HepG2 (cell line): ENCODE measurements at regions not wholly inside any gene's neighbourhood (a gene's known extent, or its start where the extent isn't known, plus 50 kb on each side); places are given as distances from the start of the nearest gene placed in this dataset.

ENCODE experiments used
- ATAC-seq: fragments of 200-7000 bp; cut with Tn5 transposase; 3 replicates; pipeline ENCODE4 v1.9.1; 2020; ENCODE audit warnings: mild to moderate bottlenecking, moderate library complexity
- BruUV-seq: library from RNA; stranded (reverse); fragments of 400-500 nt; replicated peaks from 2 replicates; lab custom pipeline; 2021; lab: Mats Ljungman, UMichigan
- CTCF ChIA-PET: fragments of 300-600 bp; formaldehyde crosslinking; extraction: SDS; loops from one replicate; lab custom pipeline; 2021; ENCODE audit warnings: low total read pairs, inconsistent platforms, low intra/inter-chr PET ratio; lab: Yijun Ruan, JAX
- POLR2A ChIA-PET: fragments of 350-600 bp; sonication (Branson Sonifier 250); formaldehyde crosslinking; loops from one replicate; lab custom pipeline; 2020; ENCODE audit warnings: antibody characterized with exemption, inconsistent platforms; lab: Yijun Ruan, JAX
- DNase-seq: peaks from one replicate; pipeline ENCODE4 v3.0.0-alpha.2; 2015; ENCODE audit warnings: low spot score
- FAIRE-seq: peaks from 3 replicates; lab custom pipeline; 2011; peaks lifted over from hg19 to GRCh38; lab: Jason Lieb, UNC
- H2AFZ ChIP-seq: one replicate; pipeline ENCODE4 v1.6.1; 2011; ENCODE audit warnings: low read length, inconsistent platforms
- H3K27ac ChIP-seq: fragments of 300-600 bp; 3 replicates; pipeline ENCODE4 v1.8.0; 2011; ENCODE audit warnings: mixed run types, mild to moderate bottlenecking, mixed read lengths, low read length, inconsistent platforms; ENCODE audit not compliant: insufficient read depth; ENCODE audit errors: extremely low read length
- H3K27me3 ChIP-seq, 2 experiments: fragments of 200-600 bp in 1 of 2; 2 replicates in 1 of 2; 3 replicates in 1 of 2; pipeline versions ENCODE4 v1.6.0 to v1.8.0; 2011; ENCODE audit warnings: low read length in 2 of 2, mild to moderate bottlenecking in 2 of 2, moderate library complexity in 2 of 2, inconsistent platforms in 1 of 2; ENCODE audit not compliant: insufficient read depth in 2 of 2, control insufficient read depth in 1 of 2
- H3K36me3 ChIP-seq, 2 experiments: fragments of 200-600 bp in 1 of 2; replicated peaks in 1 of 2; 2 replicates in 1 of 2; 3 replicates in 1 of 2; pipeline versions ENCODE4 v1.5.1 to v1.8.0; 2011; ENCODE audit warnings: low read length in 2 of 2, inconsistent platforms in 1 of 2; ENCODE audit not compliant: insufficient read depth in 2 of 2, control insufficient read depth in 1 of 2
- H3K4me1 ChIP-seq: 2 replicates; pipeline ENCODE4 v1.5.1; 2012; ENCODE audit warnings: low read length, inconsistent platforms; ENCODE audit not compliant: insufficient read depth
- H3K4me2 ChIP-seq: 2 replicates; pipeline ENCODE4 v1.6.0; 2011; ENCODE audit warnings: low read depth, low read length, inconsistent platforms
- H3K4me3 ChIP-seq, 3 experiments: fragments of 200-600 bp in 1 of 3; sonication (generic), shearing (Covaris generic) in 1 of 3; replicated peaks in 1 of 3; 2 replicates each; pipeline ENCODE4 v1.5.1; 2011 to 2016; ENCODE audit warnings: low read length in 3 of 3, inconsistent platforms in 2 of 3, low read depth in 2 of 3, mild to moderate bottlenecking in 2 of 3, control low read depth in 1 of 3, mixed read lengths in 1 of 3; ENCODE audit not compliant: insufficient read depth in 1 of 3
- H3K79me2 ChIP-seq: one replicate; pipeline ENCODE4 v1.6.1; 2011; ENCODE audit warnings: low read length, inconsistent platforms; ENCODE audit not compliant: insufficient read depth
- H3K9ac ChIP-seq: 2 replicates; pipeline ENCODE4 v1.6.0; 2011; ENCODE audit warnings: mild to moderate bottlenecking, low read depth, low read length, inconsistent platforms; ENCODE audit not compliant: insufficient read depth
- H3K9me3 ChIP-seq: 2 replicates; pipeline ENCODE4 v1.5.1; 2012; ENCODE audit warnings: mild to moderate bottlenecking, low read length
- H4K20me1 ChIP-seq: 2 replicates; pipeline ENCODE4 v1.6.0; 2011; ENCODE audit warnings: inconsistent platforms, mild to moderate bottlenecking, low read length, moderate library complexity; ENCODE audit not compliant: insufficient read depth
- FOXA3 ChIP-seq: IDR thresholded peaks from 2 replicates; pipeline ENCODE4 v1.6.1; 2016; ENCODE audit warnings: missing genetic modification reagents, missing compliant biosample characterization
- FOXK2 ChIP-seq: fragments of 450-650 bp; IDR thresholded peaks from 2 replicates; pipeline ENCODE4 v1.6.1; 2016
- KLF13 ChIP-seq: sonication (generic); formaldehyde crosslinking; IDR thresholded peaks from 2 replicates; pipeline ENCODE4 v1.4.0; 2020; ENCODE audit warnings: mild to moderate bottlenecking, missing genetic modification reagents
- MEF2D ChIP-seq: sonication (generic); formaldehyde crosslinking; IDR thresholded peaks from 2 replicates; pipeline ENCODE4 v1.5.1; 2020; ENCODE audit warnings: mild to moderate bottlenecking, missing genetic modification reagents
- POLR2A ChIP-seq, 2 experiments: IDR thresholded peaks; 2 replicates each; pipeline ENCODE4 v1.6.1; 2011; ENCODE audit warnings: low read depth in 2 of 2, low read length in 2 of 2, mild to moderate bottlenecking in 1 of 2, moderate library complexity in 1 of 2; ENCODE audit not compliant: insufficient read depth in 1 of 2
- PRMT3 ChIP-seq: sonication (generic); formaldehyde crosslinking; IDR thresholded peaks from 2 replicates; pipeline ENCODE4 v1.8.1; 2022; ENCODE audit warnings: low read depth, mild to moderate bottlenecking, moderate library complexity, missing genetic modification reagents, borderline replicate concordance
- RXRA ChIP-seq: sonication (generic); formaldehyde crosslinking; IDR thresholded peaks from 2 replicates; pipeline ENCODE4 v1.5.1; 2020; ENCODE audit warnings: missing genetic modification reagents
- TRAFD1 ChIP-seq: sonication (generic); formaldehyde crosslinking; IDR thresholded peaks from 2 replicates; pipeline ENCODE4 v1.5.1; 2020; ENCODE audit warnings: missing genetic modification reagents, mild to moderate bottlenecking, borderline replicate concordance
- ZNF451 ChIP-seq: sonication (generic); formaldehyde crosslinking; IDR thresholded peaks from 2 replicates; pipeline ENCODE4 v1.5.0; 2020; ENCODE audit warnings: mild to moderate bottlenecking, missing genetic modification reagents
- ZNF496 ChIP-seq: sonication (generic); formaldehyde crosslinking; IDR thresholded peaks from 2 replicates; pipeline ENCODE4 v1.8.1; 2023; ENCODE audit warnings: mild to moderate bottlenecking, moderate library complexity, missing genetic modification reagents; ENCODE audit not compliant: insufficient replicate concordance
- WGBS: methylation state at CpG from one replicate; pipeline ENCODE4 v1.1.6; 2017; ENCODE audit warnings: low lambda C conversion rate; 5-methylcytosine and 5-hydroxymethylcytosine counted together
- in situ Hi-C: cut with HindIII; loops from 2 replicates; pipeline ENCODE4 v1.10.0; 2017; ENCODE audit warnings: low pct_unique_long_range_greater_than_20kb; ENCODE audit not compliant: extremely low pct_ligation_motif_present
- intact Hi-C: fragments of 100-400 bp; cut with micrococcal nuclease; formaldehyde crosslinking; loops from one replicate; pipeline ENCODE4 v1.10.0; 2022; ENCODE audit not compliant: unreplicated experiment
- TF ChIP-seq, protein P1 (sequence below): sonication (generic); formaldehyde crosslinking; IDR thresholded peaks from 2 replicates; pipeline ENCODE4 v1.4.0; 2020; ENCODE audit warnings: mild to moderate bottlenecking, missing genetic modification reagents

DNA sequence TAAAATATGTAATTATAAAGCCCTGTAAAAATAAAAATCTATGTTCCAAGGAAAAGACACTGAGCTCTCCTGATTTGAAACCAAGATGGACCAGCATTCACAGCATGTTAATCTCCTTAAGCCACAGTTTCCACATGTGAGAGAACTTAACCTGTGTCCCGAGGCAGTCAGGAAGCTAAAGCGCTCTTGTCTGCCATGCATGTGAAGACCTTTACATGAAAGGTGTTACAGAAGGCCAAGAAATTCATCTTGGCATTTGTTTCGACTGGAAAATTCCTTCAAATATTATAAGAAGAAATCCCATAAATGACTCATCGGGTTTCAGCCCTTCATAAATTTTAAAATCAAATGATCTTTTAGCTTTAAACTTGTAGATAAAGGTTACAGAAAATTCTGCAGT, 328.6 kb downstream of the CDH2 start (continued):
- TF ChIP-seq PRMT3 (CRISPR knock-in tag): no peak
- TF ChIP-seq ZNF496 (CRISPR knock-in tag): no peak
- no peak for TF ChIP-seq FOXK2
- TF ChIP-seq RXRA: no peak
- TF ChIP-seq TRAFD1 (CRISPR knock-in tag): no peak
- no peak for TF ChIP-seq FOXA3 (CRISPR knock-in tag)
- TF ChIP-seq, all 625 proteins: peak for 0

GRCh38 chr18:27847412-27847811, 329.5 kb downstream of the CDH2 start:
- BruUV-seq: no TSS peak
- in situ Hi-C loops (no loop called here), intact Hi-C loops (no loop called here)
- H3K4me3 ChIP-seq: no peak overlapping the region
- no peak overlapping the region for H3K4me2 ChIP-seq
- no peaks in the 10 kb centered on the region for H3K36me3 ChIP-seq
- no peak overlapping the region for H3K27ac ChIP-seq
- ATAC-seq: no peak
- no peaks in the 10 kb centered on the region for H3K27me3 ChIP-seq
- under 1% methylated on average over 4 of the region's 4 CpGs for WGBS
- no peaks in the 10 kb centered on the region for H3K79me2 ChIP-seq
- no peak overlapping the region for H3K9ac ChIP-seq
- H3K9me3 ChIP-seq: no peaks in the 10 kb centered on the region
- H3K4me1 ChIP-seq: no peaks in the 10 kb centered on the region
- ChIA-PET POLR2A (no interaction called here), CTCF (no interaction called here)
- no peaks in the 10 kb centered on the region for H4K20me1 ChIP-seq
- no peak overlapping the region for H2AFZ ChIP-seq
- no peak for DNase-seq
- FAIRE-seq: no peak
- TF ChIP-seq POLR2A (IDR thresholded peaks at IDR 0.05; ENCODE audit: insufficient read depth in 1 of 2, low read depth in 2 of 2, low read length in 2 of 2) (no peak), MEF2D (CRISPR knock-in tag) (no peak), ZNF451 (CRISPR knock-in tag) (no peak), KLF13 (no peak)
- TF ChIP-seq, protein P1, sequence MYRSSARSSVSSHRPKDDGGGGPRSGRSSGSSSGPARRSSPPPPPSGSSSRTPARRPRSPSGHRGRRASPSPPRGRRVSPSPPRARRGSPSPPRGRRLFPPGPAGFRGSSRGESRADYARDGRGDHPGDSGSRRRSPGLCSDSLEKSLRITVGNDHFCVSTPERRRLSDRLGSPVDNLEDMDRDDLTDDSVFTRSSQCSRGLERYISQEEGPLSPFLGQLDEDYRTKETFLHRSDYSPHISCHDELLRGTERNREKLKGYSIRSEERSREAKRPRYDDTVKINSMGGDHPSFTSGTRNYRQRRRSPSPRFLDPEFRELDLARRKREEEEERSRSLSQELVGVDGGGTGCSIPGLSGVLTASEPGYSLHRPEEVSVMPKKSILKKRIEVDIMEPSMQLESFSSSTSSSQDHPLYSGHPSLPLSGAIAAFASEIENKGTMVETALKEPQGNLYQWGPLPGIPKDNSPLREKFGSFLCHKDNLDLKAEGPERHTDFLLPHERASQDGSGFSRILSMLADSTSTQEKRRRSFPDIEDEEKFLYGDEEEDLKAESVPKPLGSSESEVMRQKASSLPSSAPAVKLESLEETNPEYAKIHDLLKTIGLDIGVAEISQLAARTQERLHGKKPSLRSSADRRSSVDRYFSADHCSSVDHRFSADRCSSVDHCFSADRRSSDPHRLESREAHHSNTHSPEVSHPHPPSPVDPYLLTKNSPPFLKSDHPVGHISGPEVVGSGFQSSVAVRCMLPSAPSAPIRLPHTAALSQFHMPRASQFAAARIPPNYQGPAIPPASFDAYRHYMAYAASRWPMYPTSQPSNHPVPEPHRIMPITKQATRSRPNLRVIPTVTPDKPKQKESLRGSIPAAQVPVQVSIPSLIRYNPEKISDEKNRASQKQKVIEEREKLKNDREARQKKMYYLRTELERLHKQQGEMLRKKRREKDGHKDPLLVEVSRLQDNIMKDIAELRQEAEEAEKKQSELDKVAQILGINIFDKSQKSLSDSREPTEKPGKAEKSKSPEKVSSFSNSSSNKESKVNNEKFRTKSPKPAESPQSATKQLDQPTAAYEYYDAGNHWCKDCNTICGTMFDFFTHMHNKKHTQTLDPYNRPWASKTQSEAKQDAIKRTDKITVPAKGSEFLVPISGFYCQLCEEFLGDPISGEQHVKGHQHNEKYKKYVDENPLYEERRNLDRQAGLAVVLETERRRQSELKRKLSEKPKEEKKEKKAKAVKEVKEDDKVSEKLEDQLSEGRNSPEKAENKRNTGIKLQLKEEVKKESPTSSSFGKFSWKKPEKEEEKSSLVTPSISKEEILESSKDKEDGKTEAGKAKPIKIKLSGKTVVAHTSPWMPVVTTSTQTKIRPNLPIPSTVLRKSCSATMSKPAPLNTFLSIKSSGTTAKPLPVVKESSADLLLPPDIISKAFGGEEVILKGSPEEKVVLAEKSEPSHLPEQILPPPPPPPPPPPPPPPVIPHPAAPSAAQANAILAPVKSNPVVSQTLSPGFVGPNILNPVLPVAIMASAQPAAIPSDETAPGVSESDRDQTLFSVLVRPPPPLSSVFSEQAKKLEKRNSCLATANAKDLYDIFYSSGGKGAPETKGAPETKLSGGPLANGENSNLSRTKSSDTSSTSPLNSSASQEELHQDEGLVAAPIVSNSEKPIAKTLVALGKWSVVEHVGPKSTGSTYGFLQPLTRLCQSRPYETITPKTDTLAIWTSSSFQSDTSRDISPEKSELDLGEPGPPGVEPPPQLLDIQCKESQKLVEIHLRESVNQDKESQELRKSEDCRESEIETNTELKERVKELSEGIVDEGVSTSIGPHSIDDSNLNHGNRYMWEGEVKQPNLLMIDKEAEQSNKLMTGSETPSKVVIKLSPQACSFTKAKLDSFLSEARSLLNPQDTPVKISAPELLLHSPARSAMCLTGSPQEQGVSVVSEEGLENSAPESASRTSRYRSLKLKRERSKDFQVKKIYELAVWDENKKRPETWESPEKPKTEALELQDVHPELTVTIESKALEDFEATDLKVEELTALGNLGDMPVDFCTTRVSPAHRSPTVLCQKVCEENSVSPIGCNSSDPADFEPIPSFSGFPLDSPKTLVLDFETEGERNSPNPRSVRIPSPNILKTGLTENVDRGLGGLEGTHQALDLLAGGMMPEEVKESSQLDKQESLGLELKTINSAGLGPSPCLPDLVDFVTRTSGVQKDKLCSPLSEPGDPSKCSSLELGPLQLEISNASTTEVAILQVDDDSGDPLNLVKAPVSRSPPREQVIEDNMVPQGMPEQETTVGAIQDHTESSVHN (CRISPR knock-in tag): no peak
